ENCODE measurements at regions not wholly inside any gene's neighbourhood (a gene's known extent, or its start where the extent isn't known, plus 50 kb on each side); places are given as distances from the start of the nearest gene placed in this dataset.

DNA sequence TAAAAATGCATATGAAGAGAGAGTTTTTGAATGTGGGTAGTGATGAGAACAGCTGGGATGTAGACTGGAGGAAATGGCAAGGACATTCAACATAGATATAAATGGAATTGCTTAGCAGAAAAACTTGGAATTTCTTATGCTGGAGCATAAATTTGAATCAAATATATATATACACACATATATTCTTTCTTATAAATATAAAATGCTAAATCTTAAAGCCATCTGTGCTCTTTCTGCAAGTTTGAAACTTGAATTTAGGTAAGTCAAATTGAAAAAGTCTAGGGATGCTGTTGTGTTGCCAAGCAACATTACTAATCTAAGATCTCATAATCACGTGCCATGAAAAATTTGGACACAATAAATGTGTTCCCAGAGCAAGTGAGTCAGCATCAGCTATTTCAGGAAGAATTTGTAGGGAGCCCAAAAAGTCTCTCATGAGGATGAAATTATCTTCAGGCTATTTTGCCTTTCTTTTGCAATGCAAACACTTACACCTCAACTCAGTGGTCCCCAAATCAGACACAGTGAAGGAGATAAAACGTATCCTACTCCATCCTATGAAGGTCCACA, 58.4 kb upstream of the ALDH1A1 start:
- no peak for DNase-seq

DNA sequence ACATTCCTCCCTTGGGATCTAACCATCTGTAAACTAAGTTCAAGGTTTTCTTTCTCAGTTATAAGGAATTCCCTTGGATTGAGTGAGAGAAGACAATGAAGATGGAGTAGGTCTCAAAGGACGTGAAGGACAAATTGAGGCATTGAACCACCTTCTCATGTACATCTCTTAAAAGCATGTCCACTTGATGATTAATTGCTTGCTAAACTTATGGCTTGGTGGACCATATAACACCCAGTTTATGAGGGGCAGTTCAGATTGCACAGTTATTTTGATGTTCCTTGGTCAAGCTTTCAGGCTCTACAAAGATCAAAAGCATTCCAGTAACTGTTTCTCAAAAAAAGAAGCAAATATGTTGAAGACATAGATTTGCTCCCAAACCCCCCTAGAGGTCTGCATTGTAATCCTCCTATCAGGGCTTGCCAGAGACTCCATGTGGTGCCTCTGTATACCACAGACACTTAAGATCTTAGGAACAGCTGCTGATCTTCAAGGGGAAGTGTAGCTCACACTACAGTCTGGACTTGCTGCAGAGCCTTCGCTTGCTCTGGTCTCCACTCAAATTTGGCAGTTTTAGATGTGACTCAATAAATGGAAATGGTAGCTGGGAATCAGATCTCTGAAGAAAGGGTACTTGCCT, 56.9 kb upstream of the ALDH1A1 start:
- DNase-seq = no peak

DNA sequence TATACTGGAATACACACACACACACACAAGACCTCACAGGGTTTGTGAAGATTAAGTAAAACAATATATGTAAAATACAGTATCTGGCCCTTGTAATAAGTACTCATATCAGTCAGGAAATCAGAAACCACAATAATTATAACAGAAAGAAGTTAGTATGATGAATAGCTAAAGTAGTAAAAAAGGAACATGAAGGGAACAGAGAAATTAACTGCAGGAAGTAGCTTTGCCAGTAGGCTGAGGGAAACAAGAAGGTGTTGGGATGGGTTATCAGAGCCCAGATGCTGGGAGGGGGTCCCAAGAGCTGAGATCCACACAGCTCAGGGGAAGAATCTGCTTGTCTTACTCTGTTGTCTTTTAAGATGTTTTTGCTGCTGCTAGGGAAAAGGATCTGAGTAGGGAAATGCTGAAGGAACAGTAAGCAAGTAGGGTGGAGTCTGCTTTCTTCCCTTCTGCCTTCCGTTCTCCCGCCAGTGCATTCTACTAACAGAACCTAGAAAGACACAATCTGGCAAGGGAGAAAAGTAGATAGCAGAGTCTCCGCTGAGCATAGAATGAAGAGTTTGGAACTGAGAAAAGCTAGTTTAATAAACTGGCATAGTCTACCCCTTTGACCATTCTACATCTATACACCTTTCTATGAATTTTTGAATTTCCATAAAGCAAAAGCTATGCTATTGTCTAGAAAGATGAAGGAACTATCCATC, 55.3 kb upstream of the ALDH1A1 start:
- no peak for DNase-seq

- DNase-seq = no peak
Observed at GRCh38 chr9:73006986-73007385, 54.1 kb upstream of the ALDH1A1 start.

All from midbrain (tissue), 1 donor.